ENCODE measurements at regions not wholly inside any gene's neighbourhood (a gene's known extent, or its start where the extent isn't known, plus 50 kb on each side); places are given as distances from the start of the nearest gene placed in this dataset.
A peak's percentile ranks its signal among the peaks of the same experiment; 100 is the strongest.

- Histone ChIP-seq H3K4me3 (ENCODE audit: low read depth, low read length) (no peak overlapping the region), H3K27ac (ENCODE audit: low read depth) (no peak overlapping the region), H3K4me1 (ENCODE audit: insufficient read depth) (no peaks in the 10 kb centered on the region), H3K36me3 (ENCODE audit: insufficient read depth) (no peaks in the 10 kb centered on the region)
- DNase-seq (ENCODE audit: extremely low spot score) = no peak
- 56% methylated on average over 7 of the region's 7 CpGs for WGBS
Measured at GRCh38 chr1:116261227-116261626, 111.8 kb upstream of the ATP1A1 start.

- no peak for DNase-seq (ENCODE audit: extremely low spot score)
- Histone ChIP-seq H3K36me3 (ENCODE audit: insufficient read depth) (no peaks in the 10 kb centered on the region), H3K27ac (ENCODE audit: low read depth) (no peak overlapping the region), H3K4me3 (ENCODE audit: low read depth, low read length) (no peak overlapping the region), H3K4me1 (ENCODE audit: insufficient read depth) (no peaks in the 10 kb centered on the region)
- 67% methylated on average over 8 of the region's 8 CpGs for WGBS
Measured at GRCh38 chr1:116262207-116262994, 110.6 kb upstream of the ATP1A1 start.

GRCh38 chr1:116262995-116263385, 110.1 kb upstream of the ATP1A1 start:
- no peak for DNase-seq (ENCODE audit: extremely low spot score)
- 55% methylated on average over 1 of the region's 1 CpG for WGBS
- no peaks in the 10 kb centered on the region for H3K36me3 ChIP-seq (ENCODE audit: insufficient read depth)

GRCh38 chr1:116265931-116266863, 106.8 kb upstream of the ATP1A1 start:
- Histone ChIP-seq H3K27ac (ENCODE audit: low read depth) (no peak overlapping the region), H3K4me1 (ENCODE audit: insufficient read depth) (no peaks in the 10 kb centered on the region), H3K36me3 (ENCODE audit: insufficient read depth) (no peaks in the 10 kb centered on the region), H3K4me3 (ENCODE audit: low read depth, low read length) (no peak overlapping the region)
- no peak for DNase-seq (ENCODE audit: extremely low spot score)
- WGBS = 86% methylated on average over 6 of the region's 6 CpGs

More at GRCh38 chr1:116262995-116263385, 110.1 kb upstream of the ATP1A1 start:
- no peaks in the 10 kb centered on the region for H3K4me1 ChIP-seq (ENCODE audit: insufficient read depth)
- H3K27ac ChIP-seq (ENCODE audit: low read depth) = no peak overlapping the region
- H3K4me3 ChIP-seq (ENCODE audit: low read depth, low read length) = no peak overlapping the region

GRCh38 chr1:116266864-116267212, 106.2 kb upstream of the ATP1A1 start:
- no peaks in the 10 kb centered on the region for H3K4me1 ChIP-seq (ENCODE audit: insufficient read depth)
- H3K4me3 ChIP-seq (ENCODE audit: low read depth, low read length) = no peak overlapping the region
- no peak overlapping the region for H3K27ac ChIP-seq (ENCODE audit: low read depth)
- H3K36me3 ChIP-seq (ENCODE audit: insufficient read depth) = no peaks in the 10 kb centered on the region
- no peak for DNase-seq (ENCODE audit: extremely low spot score)
- WGBS = 85% methylated on average over 4 of the region's 4 CpGs

GRCh38 chr1:116268211-116268610, 104.8 kb upstream of the ATP1A1 start:
- WGBS = 51% methylated on average over 2 of the region's 2 CpGs
- DNase-seq (ENCODE audit: extremely low spot score) = peak; percentile 10
- no peak overlapping the region for H3K4me3 ChIP-seq (ENCODE audit: low read depth, low read length)
- no peaks in the 10 kb centered on the region for H3K36me3 ChIP-seq (ENCODE audit: insufficient read depth)
- H3K4me1 ChIP-seq (ENCODE audit: insufficient read depth) = no peaks in the 10 kb centered on the region
- H3K27ac ChIP-seq (ENCODE audit: low read depth) = no peak overlapping the region

- no peak for DNase-seq (ENCODE audit: extremely low spot score)
- Histone ChIP-seq H3K36me3 (ENCODE audit: insufficient read depth) (no peaks in the 10 kb centered on the region), H3K4me3 (ENCODE audit: low read depth, low read length) (no peak overlapping the region), H3K27ac (ENCODE audit: low read depth) (no peak overlapping the region), H3K4me1 (ENCODE audit: insufficient read depth) (no peaks in the 10 kb centered on the region)
- 71% methylated on average over 2 of the region's 2 CpGs for WGBS
Measured at GRCh38 chr1:116270316-116271057, 102.6 kb upstream of the ATP1A1 start.

GRCh38 chr1:116273042-116273783, 99.8 kb upstream of the ATP1A1 start:
- no peak for DNase-seq (ENCODE audit: extremely low spot score)
- Histone ChIP-seq H3K36me3 (ENCODE audit: insufficient read depth) (no peaks in the 10 kb centered on the region), H3K4me1 (ENCODE audit: insufficient read depth) (no peaks in the 10 kb centered on the region), H3K27ac (ENCODE audit: low read depth) (no peak overlapping the region), H3K4me3 (ENCODE audit: low read depth, low read length) (no peak overlapping the region)
- WGBS = 62% methylated on average over 8 of the region's 8 CpGs

GRCh38 chr1:116276532-116276931, 96.5 kb upstream of the ATP1A1 start:
- Histone ChIP-seq H3K27ac (ENCODE audit: low read depth) (no peak overlapping the region), H3K4me1 (ENCODE audit: insufficient read depth) (no peaks in the 10 kb centered on the region), H3K4me3 (ENCODE audit: low read depth, low read length) (no peak overlapping the region), H3K36me3 (ENCODE audit: insufficient read depth) (no peaks in the 10 kb centered on the region)
- DNase-seq (ENCODE audit: extremely low spot score) = no peak
- 95% methylated on average over 7 of the region's 7 CpGs for WGBS

- no peak for DNase-seq (ENCODE audit: extremely low spot score)
- 75% methylated on average over 6 of the region's 6 CpGs for WGBS
- Histone ChIP-seq H3K36me3 (ENCODE audit: insufficient read depth) (no peaks in the 10 kb centered on the region), H3K4me3 (ENCODE audit: low read depth, low read length) (no peak overlapping the region), H3K4me1 (ENCODE audit: insufficient read depth) (no peaks in the 10 kb centered on the region), H3K27ac (ENCODE audit: low read depth) (no peak overlapping the region)
Measured at GRCh38 chr1:116277840-116278540, 95.1 kb upstream of the ATP1A1 start.

- Histone ChIP-seq H3K27ac (ENCODE audit: low read depth) (no peak overlapping the region), H3K36me3 (ENCODE audit: insufficient read depth) (no peaks in the 10 kb centered on the region), H3K4me1 (ENCODE audit: insufficient read depth) (no peaks in the 10 kb centered on the region), H3K4me3 (ENCODE audit: low read depth, low read length) (no peak overlapping the region)
- DNase-seq (ENCODE audit: extremely low spot score) = no peak
- 95% methylated on average over 6 of the region's 6 CpGs for WGBS
Measured at GRCh38 chr1:116278541-116278866, 94.5 kb upstream of the ATP1A1 start.

GRCh38 chr1:116279715-116280114, 93.3 kb upstream of the ATP1A1 start:
- H3K4me3 ChIP-seq (ENCODE audit: low read depth, low read length) = no peak overlapping the region
- no peaks in the 10 kb centered on the region for H3K36me3 ChIP-seq (ENCODE audit: insufficient read depth)
- 77% methylated on average over 3 of the region's 3 CpGs for WGBS
- no peak for DNase-seq (ENCODE audit: extremely low spot score)
- no peaks in the 10 kb centered on the region for H3K4me1 ChIP-seq (ENCODE audit: insufficient read depth)
- no peak overlapping the region for H3K27ac ChIP-seq (ENCODE audit: low read depth)

Measured in urinary bladder (tissue), 3 donors.